Testis (tissue), 2 donors: ENCODE measurements at regions not wholly inside any gene's neighbourhood (a gene's known extent, or its start where the extent isn't known, plus 50 kb on each side); places are given as distances from the start of the nearest gene placed in this dataset.

Experiments
- CTCF ChIP-seq, 3 experiments: fragments of 450-650 bp in 2 of 3; fragments of 200-600 bp in 1 of 3; sonication (generic) in 1 of 3; IDR thresholded peaks; one replicate each; pipeline ENCODE4 v1.5.1; 2016 to 2019; ENCODE audit warnings: antibody characterized with exemption in 3 of 3, mild to moderate bottlenecking in 2 of 3, moderate library complexity in 1 of 3
- POLR2A ChIP-seq: fragments of 450-650 bp; IDR thresholded peaks from one replicate; pipeline ENCODE4 v1.6.1; 2017; ENCODE audit warnings: antibody characterized with exemption, mild to moderate bottlenecking, moderate library complexity

DNA sequence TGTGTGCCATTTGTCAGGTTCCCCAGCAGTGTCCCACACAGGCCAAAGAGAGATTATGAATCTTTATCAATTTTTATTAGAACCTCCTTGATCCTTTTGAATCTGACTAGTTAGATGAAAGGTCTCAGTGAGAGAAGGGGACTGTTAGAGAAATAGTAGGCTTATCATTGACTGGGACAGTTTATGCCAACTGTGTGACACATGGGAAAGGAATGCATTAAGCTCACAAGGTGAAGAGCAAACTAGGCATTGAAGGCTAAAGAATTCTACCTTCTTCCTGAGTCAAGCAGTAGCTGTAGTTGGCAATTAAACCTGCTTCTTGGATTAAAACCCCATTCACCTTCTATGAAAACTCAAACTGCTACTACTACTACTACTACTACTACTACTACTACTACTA is 389.6 kb upstream of the CDH19 start:
- TF ChIP-seq POLR2A: no peak
- no peak for TF ChIP-seq CTCF (IDR thresholded peaks at IDR 0.05)
